ENCODE measurements at regions not wholly inside any gene's neighbourhood (a gene's known extent, or its start where the extent isn't known, plus 50 kb on each side); places are given as distances from the start of the nearest gene placed in this dataset.

- no peak for TF ChIP-seq CTCF (conservative IDR thresholded peaks at IDR 0.05; ENCODE audit: low read depth in 2 of 2)
- no peak for TF ChIP-seq POLR2AphosphoS5 (IDR thresholded peaks at IDR 0.05; ENCODE audit: low read depth)
- no peak for TF ChIP-seq EZH2 (IDR thresholded peaks at IDR 0.05; ENCODE audit: low read depth, unreplicated experiment)
- TF ChIP-seq ZNF331 (CRISPR knock-in tag; IDR thresholded peaks at IDR 0.05; ENCODE audit: low read depth) = no peak
These were observed 824.5 kb downstream of the AACS start for GRCh38 chr12:125889742-125890141.
